ENCODE measurements at regions not wholly inside any gene's neighbourhood (a gene's known extent, or its start where the extent isn't known, plus 50 kb on each side); places are given as distances from the start of the nearest gene placed in this dataset.

DNA sequence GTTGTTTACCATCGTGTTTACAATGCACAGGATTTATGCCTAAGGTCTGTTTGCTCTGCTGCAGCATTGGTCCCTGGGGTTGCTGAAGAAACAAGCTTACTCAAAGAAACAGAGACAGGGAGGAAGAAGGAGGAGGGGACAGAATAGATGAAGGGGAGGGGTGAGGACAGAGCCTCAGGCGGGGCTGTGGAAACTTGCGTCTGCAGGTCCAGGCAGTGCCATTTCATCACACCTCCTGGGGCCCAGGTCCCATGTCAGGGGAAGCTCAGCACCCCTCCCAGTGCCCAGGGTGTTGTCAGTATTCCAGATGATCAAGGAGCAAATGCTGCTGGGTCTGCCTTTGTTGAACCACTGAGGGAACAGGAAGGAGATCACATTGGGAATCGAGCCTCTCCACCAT is 1406.8 kb downstream of the TBC1D22A start:
- H4K20me1 ChIP-seq (ENCODE audit: insufficient read depth, low read length): no peaks in the 10 kb centered on the region
- H3K18ac ChIP-seq (ENCODE audit: low read depth, low read length): no peak overlapping the region
- no peak overlapping the region for H2AK5ac ChIP-seq (ENCODE audit: low read depth, low read length)
- no peak overlapping the region for H3K14ac ChIP-seq (replicated peaks; ENCODE audit: low read depth, low read length)
- intact Hi-C loops (cut with micrococcal nuclease) (no loop called here), in situ Hi-C loops (cut with MboI; ENCODE audit: low sequenced_read_pairs) (no loop called here), dilution Hi-C loops (cut with HindIII; ENCODE audit: low sequenced_read_pairs, unreplicated experiment) (no loop called here)
- H3K56ac ChIP-seq (ENCODE audit: extremely low read depth, insufficient read depth, low read length): no peak overlapping the region
- H4K8ac ChIP-seq (ENCODE audit: low read depth in 2 of 2, low read length in 2 of 2): no peak overlapping the region
- BruUV-seq (replicated peaks): no TSS peak
- WGBS, 2 experiments (ENCODE audit: extremely low coverage in 2 of 2, insufficient read length in 1 of 2): no CpG with 5 or more reads among the region's 4 CpGs
- CTCF ChIA-PET: no interaction called here
- H3K27me3 ChIP-seq (ENCODE audit: control insufficient read depth, insufficient read depth, low read length): no peaks in the 10 kb centered on the region
- POLR2A ChIA-PET (ENCODE audit: unreplicated experiment): no interaction called here
- no peak overlapping the region for H2AFZ ChIP-seq (replicated peaks; ENCODE audit: low read length, poor library complexity)
- no peak overlapping the region for H2BK20ac ChIP-seq (ENCODE audit: low read depth, low read length)
- H3K23ac ChIP-seq (ENCODE audit: low read depth, low read length): no peak overlapping the region
- H3K9me3 ChIP-seq (ENCODE audit: control insufficient read depth, insufficient read depth, low read length): peaks cover 42% of the 10 kb centered on the region
- H3K4me1 ChIP-seq (ENCODE audit: control insufficient read depth, insufficient read depth, low read length): no peaks in the 10 kb centered on the region
- ATAC-seq (ENCODE audit: low read depth) (no peak), DNase-seq (no peak)
- H3K4me3 ChIP-seq (ENCODE audit: insufficient read depth, low read depth, low read length): no peak overlapping the region
- H3K9ac ChIP-seq (ENCODE audit: low read depth, low read length): no peak overlapping the region
- no peak overlapping the region for H3K27ac ChIP-seq (ENCODE audit: insufficient read depth, low read length)
- no peak overlapping the region for H2BK15ac ChIP-seq (ENCODE audit: low read depth, low read length)
- no peak overlapping the region for H4K5ac ChIP-seq (ENCODE audit: low read depth, low read length)
- no peak overlapping the region for H3K4ac ChIP-seq (ENCODE audit: low read depth, low read length)
- H2BK5ac ChIP-seq (ENCODE audit: low read depth, low read length, poor library complexity, severe bottlenecking): no peak overlapping the region
- no peak overlapping the region for H2AK9ac ChIP-seq (replicated peaks; ENCODE audit: low read depth, low read length, poor library complexity)
- H3K36me3 ChIP-seq (ENCODE audit: control insufficient read depth, insufficient read depth, low read length): no peaks in the 10 kb centered on the region
- no peak overlapping the region for H4K91ac ChIP-seq (ENCODE audit: insufficient read depth, low read depth, low read length)
- no peak overlapping the region for H2BK120ac ChIP-seq (ENCODE audit: low read depth, low read length)
- TF ChIP-seq, protein P1, sequence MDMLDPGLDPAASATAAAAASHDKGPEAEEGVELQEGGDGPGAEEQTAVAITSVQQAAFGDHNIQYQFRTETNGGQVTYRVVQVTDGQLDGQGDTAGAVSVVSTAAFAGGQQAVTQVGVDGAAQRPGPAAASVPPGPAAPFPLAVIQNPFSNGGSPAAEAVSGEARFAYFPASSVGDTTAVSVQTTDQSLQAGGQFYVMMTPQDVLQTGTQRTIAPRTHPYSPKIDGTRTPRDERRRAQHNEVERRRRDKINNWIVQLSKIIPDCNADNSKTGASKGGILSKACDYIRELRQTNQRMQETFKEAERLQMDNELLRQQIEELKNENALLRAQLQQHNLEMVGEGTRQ (IDR thresholded peaks at IDR 0.05; ENCODE audit: low read depth, low read length): no peak
- TF ChIP-seq POLR2A (IDR thresholded peaks at IDR 0.05; ENCODE audit: low read depth, low read length): no peak
- no peak for TF ChIP-seq FOS (IDR thresholded peaks at IDR 0.05; ENCODE audit: low read depth, low read length)
- no peak for TF ChIP-seq MAFK (IDR thresholded peaks at IDR 0.05; ENCODE audit: low read depth, low read length)
- no peak for TF ChIP-seq NFE2L2 (IDR thresholded peaks at IDR 0.05; ENCODE audit: low read depth, low read length)
- TF ChIP-seq CEBPB (IDR thresholded peaks at IDR 0.05; ENCODE audit: low read depth, low read length): no peak
- TF ChIP-seq RFX5 (IDR thresholded peaks at IDR 0.05; ENCODE audit: low read depth, low read length): no peak
- no peak for TF ChIP-seq MAZ (IDR thresholded peaks at IDR 0.05; ENCODE audit: borderline replicate concordance, low read depth, low read length)
- no peak for TF ChIP-seq RAD21 (IDR thresholded peaks at IDR 0.05; ENCODE audit: low read length)
- no peak overlapping the region for H3K4me2 ChIP-seq (ENCODE audit: low read depth, low read length)
- H3K9me1 ChIP-seq (ENCODE audit: insufficient read depth, low read length): no peaks in the 10 kb centered on the region
- no peaks in the 10 kb centered on the region for H3K79me1 ChIP-seq (ENCODE audit: low read depth in 1 of 2, low read length in 2 of 2)

All from IMR-90 (cell line).